ENCODE measurements at regions not wholly inside any gene's neighbourhood (a gene's known extent, or its start where the extent isn't known, plus 50 kb on each side); places are given as distances from the start of the nearest gene placed in this dataset.

DNA sequence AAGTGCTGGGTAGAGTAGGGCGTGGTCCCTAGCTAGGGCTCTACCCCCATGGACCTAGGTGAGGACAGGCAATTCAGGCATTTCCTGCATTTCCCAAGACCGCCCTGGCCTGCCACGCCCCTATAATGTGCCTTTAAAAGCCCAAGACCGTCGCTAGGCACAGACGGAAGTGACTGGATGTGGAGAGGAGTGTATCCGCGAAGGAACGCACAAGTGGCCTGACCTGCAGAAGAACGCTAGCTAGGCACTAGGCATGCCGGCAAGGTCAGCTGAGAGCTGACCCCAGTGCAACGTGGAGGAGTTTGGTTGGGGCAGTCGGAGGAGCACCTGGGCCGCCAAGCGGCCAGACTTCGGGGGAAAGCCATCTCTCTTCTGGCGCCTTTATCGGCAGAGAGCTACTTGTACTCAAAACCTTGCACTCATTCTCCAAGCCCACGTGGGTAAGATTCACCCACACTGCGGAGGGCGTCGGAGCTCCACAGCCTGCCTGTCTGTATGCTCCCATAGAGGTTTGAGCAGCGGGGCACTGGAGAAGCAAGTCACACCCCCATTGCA lies 370.0 kb downstream of the FGF9 start:
- TF ChIP-seq, protein P1, sequence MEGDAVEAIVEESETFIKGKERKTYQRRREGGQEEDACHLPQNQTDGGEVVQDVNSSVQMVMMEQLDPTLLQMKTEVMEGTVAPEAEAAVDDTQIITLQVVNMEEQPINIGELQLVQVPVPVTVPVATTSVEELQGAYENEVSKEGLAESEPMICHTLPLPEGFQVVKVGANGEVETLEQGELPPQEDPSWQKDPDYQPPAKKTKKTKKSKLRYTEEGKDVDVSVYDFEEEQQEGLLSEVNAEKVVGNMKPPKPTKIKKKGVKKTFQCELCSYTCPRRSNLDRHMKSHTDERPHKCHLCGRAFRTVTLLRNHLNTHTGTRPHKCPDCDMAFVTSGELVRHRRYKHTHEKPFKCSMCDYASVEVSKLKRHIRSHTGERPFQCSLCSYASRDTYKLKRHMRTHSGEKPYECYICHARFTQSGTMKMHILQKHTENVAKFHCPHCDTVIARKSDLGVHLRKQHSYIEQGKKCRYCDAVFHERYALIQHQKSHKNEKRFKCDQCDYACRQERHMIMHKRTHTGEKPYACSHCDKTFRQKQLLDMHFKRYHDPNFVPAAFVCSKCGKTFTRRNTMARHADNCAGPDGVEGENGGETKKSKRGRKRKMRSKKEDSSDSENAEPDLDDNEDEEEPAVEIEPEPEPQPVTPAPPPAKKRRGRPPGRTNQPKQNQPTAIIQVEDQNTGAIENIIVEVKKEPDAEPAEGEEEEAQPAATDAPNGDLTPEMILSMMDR (IDR thresholded peaks at IDR 0.05) = no peak
- no peak for TF ChIP-seq POLR2AphosphoS5 (IDR thresholded peaks at IDR 0.05; ENCODE audit: low read depth, low read length)
- TF ChIP-seq, protein P2, sequence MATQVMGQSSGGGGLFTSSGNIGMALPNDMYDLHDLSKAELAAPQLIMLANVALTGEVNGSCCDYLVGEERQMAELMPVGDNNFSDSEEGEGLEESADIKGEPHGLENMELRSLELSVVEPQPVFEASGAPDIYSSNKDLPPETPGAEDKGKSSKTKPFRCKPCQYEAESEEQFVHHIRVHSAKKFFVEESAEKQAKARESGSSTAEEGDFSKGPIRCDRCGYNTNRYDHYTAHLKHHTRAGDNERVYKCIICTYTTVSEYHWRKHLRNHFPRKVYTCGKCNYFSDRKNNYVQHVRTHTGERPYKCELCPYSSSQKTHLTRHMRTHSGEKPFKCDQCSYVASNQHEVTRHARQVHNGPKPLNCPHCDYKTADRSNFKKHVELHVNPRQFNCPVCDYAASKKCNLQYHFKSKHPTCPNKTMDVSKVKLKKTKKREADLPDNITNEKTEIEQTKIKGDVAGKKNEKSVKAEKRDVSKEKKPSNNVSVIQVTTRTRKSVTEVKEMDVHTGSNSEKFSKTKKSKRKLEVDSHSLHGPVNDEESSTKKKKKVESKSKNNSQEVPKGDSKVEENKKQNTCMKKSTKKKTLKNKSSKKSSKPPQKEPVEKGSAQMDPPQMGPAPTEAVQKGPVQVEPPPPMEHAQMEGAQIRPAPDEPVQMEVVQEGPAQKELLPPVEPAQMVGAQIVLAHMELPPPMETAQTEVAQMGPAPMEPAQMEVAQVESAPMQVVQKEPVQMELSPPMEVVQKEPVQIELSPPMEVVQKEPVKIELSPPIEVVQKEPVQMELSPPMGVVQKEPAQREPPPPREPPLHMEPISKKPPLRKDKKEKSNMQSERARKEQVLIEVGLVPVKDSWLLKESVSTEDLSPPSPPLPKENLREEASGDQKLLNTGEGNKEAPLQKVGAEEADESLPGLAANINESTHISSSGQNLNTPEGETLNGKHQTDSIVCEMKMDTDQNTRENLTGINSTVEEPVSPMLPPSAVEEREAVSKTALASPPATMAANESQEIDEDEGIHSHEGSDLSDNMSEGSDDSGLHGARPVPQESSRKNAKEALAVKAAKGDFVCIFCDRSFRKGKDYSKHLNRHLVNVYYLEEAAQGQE (IDR thresholded peaks at IDR 0.05; ENCODE audit: insufficient read depth in 1 of 2, low read depth in 2 of 2, low read length in 1 of 2) = no peak
- no peak for TF ChIP-seq TCF7L2 (IDR thresholded peaks at IDR 0.05; ENCODE audit: low read depth, low read length)
- TF ChIP-seq SIN3A (IDR thresholded peaks at IDR 0.05; ENCODE audit: borderline replicate concordance, insufficient read depth, low read depth, low read length) = no peak
